OCI-LY7 (cell line): ENCODE measurements at regions not wholly inside any gene's neighbourhood (a gene's known extent, or its start where the extent isn't known, plus 50 kb on each side); places are given as distances from the start of the nearest gene placed in this dataset.

Experiments
- BruUV-seq: library from RNA; stranded (reverse); fragments of 400-500 nt; replicated peaks from 2 replicates; lab custom pipeline; 2021; lab: Mats Ljungman, UMichigan
- CTCF ChIA-PET: fragments of 300-600 bp; sonication (Branson Sonifier 250); formaldehyde crosslinking; loops from one replicate; lab custom pipeline; 2022; ENCODE audit warnings: antibody characterized with exemption; ENCODE audit not compliant: unreplicated experiment; lab: Charles Lee
- POLR2A ChIA-PET: fragments of 300-600 bp; sonication (Branson Sonifier 250); formaldehyde crosslinking; loops from one replicate; lab custom pipeline; 2022; ENCODE audit warnings: antibody characterized with exemption; lab: Charles Lee
- DNase-seq: peaks from one replicate; pipeline ENCODE4 v3.0.0-alpha.2; 2015; ENCODE audit warnings: low spot score
- H2AFZ ChIP-seq: fragments of 200-600 bp; sonication (generic), shearing (Covaris generic); 2 replicates; pipeline ENCODE4 v1.6.1; 2014; ENCODE audit warnings: mild to moderate bottlenecking, antibody characterized with exemption, low read length, moderate library complexity
- H3K27ac ChIP-seq: fragments of 200-600 bp; sonication (generic); 2 replicates; pipeline ENCODE4 v1.5.1; 2014; ENCODE audit warnings: mixed run types, low read depth, mild to moderate bottlenecking, moderate library complexity, low read length, inconsistent platforms; ENCODE audit not compliant: poor library complexity, severe bottlenecking
- H3K36me3 ChIP-seq: fragments of 200-600 bp; sonication (generic); 2 replicates; pipeline ENCODE4 v1.6.1; 2014; ENCODE audit warnings: mild to moderate bottlenecking, antibody characterized with exemption, low read length, moderate library complexity, mixed read lengths; ENCODE audit not compliant: insufficient read depth
- H3K4me1 ChIP-seq: fragments of 200-600 bp; sonication (generic); 2 replicates; pipeline ENCODE4 v1.5.1; 2014; ENCODE audit warnings: mild to moderate bottlenecking, low read length; ENCODE audit not compliant: insufficient read depth, poor library complexity, severe bottlenecking
- H3K4me2 ChIP-seq: fragments of 200-600 bp; sonication (generic); 2 replicates; pipeline ENCODE4 v1.6.1; 2014; ENCODE audit warnings: mild to moderate bottlenecking, low read length
- H3K4me3 ChIP-seq: fragments of 200-600 bp; sonication (generic); 2 replicates; pipeline ENCODE4 v1.5.1; 2014; ENCODE audit warnings: mild to moderate bottlenecking, low read depth, low read length; ENCODE audit not compliant: poor library complexity, severe bottlenecking
- H3K79me2 ChIP-seq: fragments of 200-600 bp; sonication (generic); 2 replicates; pipeline ENCODE4 v1.6.1; 2016; ENCODE audit warnings: low read depth, mild to moderate bottlenecking, low read length, moderate library complexity, mixed read lengths; ENCODE audit not compliant: insufficient read depth
- H3K9me2 ChIP-seq: fragments of 200-600 bp; sonication (generic); 2 replicates; pipeline ENCODE4 v1.6.1; 2016; ENCODE audit warnings: mild to moderate bottlenecking, low read length, mixed read lengths; ENCODE audit not compliant: insufficient read depth
- H3K9me3 ChIP-seq: fragments of 200-600 bp; sonication (generic); 2 replicates; pipeline ENCODE4 v1.6.1; 2014; ENCODE audit warnings: mild to moderate bottlenecking, mixed run types, low read length, mixed read lengths
- H4K20me1 ChIP-seq: fragments of 200-600 bp; sonication (generic); 2 replicates; pipeline ENCODE4 v1.6.1; 2014; ENCODE audit warnings: mild to moderate bottlenecking, antibody characterized with exemption, low read length, moderate library complexity, mixed read lengths; ENCODE audit not compliant: insufficient read depth
- EZH2phosphoT487 ChIP-seq: fragments of 200-600 bp; sonication (generic); IDR thresholded peaks from 2 replicates; pipeline ENCODE4 v1.6.1; 2018; ENCODE audit warnings: low read depth, borderline replicate concordance, mild to moderate bottlenecking, mixed run types, antibody characterized with exemption, low read length, moderate library complexity, mixed read lengths
- intact Hi-C: fragments of 100-400 bp; cut with micrococcal nuclease; formaldehyde crosslinking; loops from one replicate; pipeline ENCODE4 v1.10.0; 2022; ENCODE audit not compliant: unreplicated experiment
- TF ChIP-seq, protein P1 (sequence below): fragments of 200-600 bp; sonication (generic); conservative IDR thresholded peaks from 2 replicates; pipeline ENCODE4 v1.5.1; 2014; ENCODE audit warnings: mild to moderate bottlenecking, antibody characterized with exemption, low read length, moderate library complexity, mixed read lengths

GRCh38 chr9:78938821-78939220 lies 632.9 kb upstream of the TLE4 start:
- TF ChIP-seq, protein P1, sequence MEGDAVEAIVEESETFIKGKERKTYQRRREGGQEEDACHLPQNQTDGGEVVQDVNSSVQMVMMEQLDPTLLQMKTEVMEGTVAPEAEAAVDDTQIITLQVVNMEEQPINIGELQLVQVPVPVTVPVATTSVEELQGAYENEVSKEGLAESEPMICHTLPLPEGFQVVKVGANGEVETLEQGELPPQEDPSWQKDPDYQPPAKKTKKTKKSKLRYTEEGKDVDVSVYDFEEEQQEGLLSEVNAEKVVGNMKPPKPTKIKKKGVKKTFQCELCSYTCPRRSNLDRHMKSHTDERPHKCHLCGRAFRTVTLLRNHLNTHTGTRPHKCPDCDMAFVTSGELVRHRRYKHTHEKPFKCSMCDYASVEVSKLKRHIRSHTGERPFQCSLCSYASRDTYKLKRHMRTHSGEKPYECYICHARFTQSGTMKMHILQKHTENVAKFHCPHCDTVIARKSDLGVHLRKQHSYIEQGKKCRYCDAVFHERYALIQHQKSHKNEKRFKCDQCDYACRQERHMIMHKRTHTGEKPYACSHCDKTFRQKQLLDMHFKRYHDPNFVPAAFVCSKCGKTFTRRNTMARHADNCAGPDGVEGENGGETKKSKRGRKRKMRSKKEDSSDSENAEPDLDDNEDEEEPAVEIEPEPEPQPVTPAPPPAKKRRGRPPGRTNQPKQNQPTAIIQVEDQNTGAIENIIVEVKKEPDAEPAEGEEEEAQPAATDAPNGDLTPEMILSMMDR = no peak
- no peak for TF ChIP-seq EZH2phosphoT487
- Histone ChIP-seq H3K36me3 (no peaks in the 10 kb centered on the region), H3K9me3 (no peaks in the 10 kb centered on the region), H3K9me2 (no peaks in the 10 kb centered on the region), H3K4me1 (no peaks in the 10 kb centered on the region), H2AFZ (no peak overlapping the region), H3K4me3 (no peak overlapping the region), H3K4me2 (no peak overlapping the region), H3K79me2 (no peaks in the 10 kb centered on the region), H4K20me1 (no peaks in the 10 kb centered on the region), H3K27ac (no peak overlapping the region)
- ChIA-PET POLR2A (no interaction called here), CTCF (no interaction called here)
- intact Hi-C loops = no loop called here
- no TSS peak for BruUV-seq
- no peak for DNase-seq

DNA sequence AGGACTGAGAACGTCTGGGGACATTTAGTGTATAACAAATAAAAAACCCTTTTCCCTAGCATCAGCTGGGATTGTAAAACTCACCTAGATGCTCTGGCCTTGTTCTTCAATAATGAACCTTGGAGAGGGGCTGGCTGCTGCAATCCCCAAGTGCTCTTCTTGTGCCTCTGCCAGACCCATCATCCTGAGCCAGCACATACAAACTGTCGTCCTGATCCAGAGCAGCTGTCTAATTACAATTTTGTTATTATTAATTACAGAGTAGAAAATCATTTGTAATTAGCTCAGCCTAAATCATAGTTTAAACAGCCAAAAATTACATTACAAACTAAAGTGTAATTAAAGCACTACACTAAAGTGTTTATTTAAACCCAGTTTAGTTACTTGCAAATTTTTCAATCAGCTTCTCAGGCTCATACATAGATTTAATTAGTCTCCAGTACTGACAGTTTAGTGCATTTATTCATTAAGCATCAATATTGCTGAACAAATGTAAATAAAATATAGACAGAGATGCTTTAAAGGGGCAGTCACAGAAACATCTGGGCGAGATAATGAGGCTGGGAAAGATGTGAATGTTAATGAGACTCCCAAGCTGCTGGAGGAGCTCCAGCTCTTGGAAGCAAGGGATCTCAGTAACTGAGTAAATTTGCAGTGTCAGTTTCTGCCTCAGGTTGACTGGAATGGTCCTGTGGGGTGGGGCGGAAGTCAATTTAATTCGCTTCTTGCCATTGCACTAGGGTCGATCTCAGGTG lies 632.3 kb upstream of the TLE4 start:
- H3K36me3 ChIP-seq = no peaks in the 10 kb centered on the region
- no peak overlapping the region for H3K4me3 ChIP-seq
- TF ChIP-seq EZH2phosphoT487 = no peak
- TF ChIP-seq, protein P1 = no peak
- H3K4me1 ChIP-seq = no peaks in the 10 kb centered on the region
- H2AFZ ChIP-seq = no peak overlapping the region
- H3K4me2 ChIP-seq = no peak overlapping the region
- H3K27ac ChIP-seq = no peak overlapping the region
- no peaks in the 10 kb centered on the region for H3K9me2 ChIP-seq
- ChIA-PET CTCF (no interaction called here), POLR2A (interaction anchor here (0.7 kb wide), 1 partner anchor 160 kb away, joined by 3 read pairs; no protein-coding TSS in a partner anchor)
- no peaks in the 10 kb centered on the region for H3K79me2 ChIP-seq
- BruUV-seq = no TSS peak
- H4K20me1 ChIP-seq = no peaks in the 10 kb centered on the region
- no peaks in the 10 kb centered on the region for H3K9me3 ChIP-seq
- intact Hi-C loops = no loop called here
- no peak for DNase-seq

GRCh38 chr9:78940121-78940855 lies 631.5 kb upstream of the TLE4 start:
- BruUV-seq = no TSS peak
- intact Hi-C loops = no loop called here

More at GRCh38 chr9:78940121-78940855, 631.5 kb upstream of the TLE4 start:
- TF ChIP-seq EZH2phosphoT487 = no peak
- TF ChIP-seq, protein P1 = no peak
- no peak overlapping the region for H3K4me2 ChIP-seq
- POLR2A ChIA-PET = interaction anchor here (0.6 to 1.5 kb wide), 3 partner anchors 45 to 629 kb away, joined by 3 to 4 read pairs (median 4); no protein-coding TSS in a partner anchor
- H3K9me2 ChIP-seq = no peaks in the 10 kb centered on the region
- no peak overlapping the region for H3K27ac ChIP-seq
- H4K20me1 ChIP-seq = no peaks in the 10 kb centered on the region
- DNase-seq = no peak
- CTCF ChIA-PET = no interaction called here
- no peaks in the 10 kb centered on the region for H3K9me3 ChIP-seq
- no peak overlapping the region for H3K4me3 ChIP-seq
- H3K36me3 ChIP-seq = no peaks in the 10 kb centered on the region
- no peaks in the 10 kb centered on the region for H3K79me2 ChIP-seq
- H3K4me1 ChIP-seq = no peaks in the 10 kb centered on the region
- no peak overlapping the region for H2AFZ ChIP-seq
